Skeletal muscle tissue (tissue), 3 donors: ENCODE measurements at regions not wholly inside any gene's neighbourhood (a gene's known extent, or its start where the extent isn't known, plus 50 kb on each side); places are given as distances from the start of the nearest gene placed in this dataset.

ENCODE experiments used
- H3K27ac ChIP-seq: one replicate; pipeline ENCODE4 v1.7.0; 2013; ENCODE audit warnings: mild to moderate bottlenecking, low read depth, low read length, inconsistent platforms
- H3K27me3 ChIP-seq, 3 donors: one replicate each; pipeline ENCODE4 v1.7.0; 2013; ENCODE audit warnings: low read length in 3 of 3; ENCODE audit not compliant: control insufficient read depth in 3 of 3, insufficient read depth in 3 of 3
- H3K36me3 ChIP-seq, 3 donors: one replicate each; pipeline ENCODE4 v1.7.0; 2013; ENCODE audit warnings: low read length in 3 of 3; ENCODE audit not compliant: control insufficient read depth in 3 of 3, insufficient read depth in 3 of 3
- H3K4me1 ChIP-seq, 3 donors: one replicate each; pipeline ENCODE4 v1.7.0; 2013; ENCODE audit warnings: low read length in 3 of 3, mild to moderate bottlenecking in 3 of 3; ENCODE audit not compliant: control insufficient read depth in 3 of 3, insufficient read depth in 3 of 3
- H3K4me3 ChIP-seq, 3 donors: one replicate each; pipeline ENCODE4 v1.7.0; 2013; ENCODE audit warnings: low read length in 3 of 3
- H3K9ac ChIP-seq, 3 donors: one replicate each; pipeline ENCODE4 v1.7.0; 2013; ENCODE audit warnings: low read length in 3 of 3, mild to moderate bottlenecking in 3 of 3, moderate library complexity in 2 of 3, low read depth in 1 of 3
- H3K9me3 ChIP-seq, 3 donors: one replicate each; pipeline ENCODE4 v1.7.0; 2013; ENCODE audit warnings: low read length in 3 of 3; ENCODE audit not compliant: control insufficient read depth in 3 of 3
- donor health status: Osteomylitis.

GRCh38 chr22:48811885-48812284 is 1015.8 kb downstream of the BRD1 start:
- peaks cover 0 to 6% (median 0%) of the 10 kb centered on the region in 3 donors for H3K27me3 ChIP-seq
- H3K4me3 ChIP-seq = no peak overlapping the region
- H3K4me1 ChIP-seq = no peaks in the 10 kb centered on the region
- H3K9ac ChIP-seq = no peak overlapping the region
- H3K36me3 ChIP-seq = no peaks in the 10 kb centered on the region
- no peak overlapping the region for H3K27ac ChIP-seq
- H3K9me3 ChIP-seq = no peaks in the 10 kb centered on the region

GRCh38 chr22:48808038-48808960 is 1019.4 kb downstream of the BRD1 start:
- no peak overlapping the region for H3K27ac ChIP-seq
- H3K36me3 ChIP-seq = no peaks in the 10 kb centered on the region
- H3K4me3 ChIP-seq = no peak overlapping the region
- H3K9ac ChIP-seq = no peak overlapping the region
- no peaks in the 10 kb centered on the region for H3K9me3 ChIP-seq
- peaks cover 0 to 6% (median 5%) of the 10 kb centered on the region in 3 donors for H3K27me3 ChIP-seq
- H3K4me1 ChIP-seq = no peaks in the 10 kb centered on the region

DNA sequence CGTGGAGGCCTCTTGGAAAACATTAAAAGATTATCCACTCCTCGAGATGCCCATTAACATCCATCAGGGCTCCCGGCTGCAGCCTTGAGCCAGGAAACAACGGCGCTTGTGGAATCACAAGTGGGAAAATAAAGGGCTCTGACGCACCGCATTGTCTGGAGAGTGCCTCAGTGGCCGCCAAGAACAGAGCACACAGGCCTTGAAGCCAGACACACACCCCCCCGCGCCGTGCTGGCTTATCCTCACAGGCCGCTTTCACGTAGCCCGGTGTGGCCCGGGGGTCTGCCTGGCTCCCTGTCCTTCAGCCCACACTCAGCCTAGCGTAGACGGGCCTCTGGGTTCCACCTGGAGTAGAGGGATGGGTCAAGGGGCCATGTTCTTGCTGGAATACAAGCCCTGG is 1020.5 kb downstream of the BRD1 start:
- no peaks in the 10 kb centered on the region for H3K36me3 ChIP-seq
- H3K27ac ChIP-seq = no peak overlapping the region
- no peaks in the 10 kb centered on the region for H3K4me1 ChIP-seq
- H3K27me3 ChIP-seq = peaks cover 0 to 6% (median 5%) of the 10 kb centered on the region in 3 donors
- no peak overlapping the region for H3K9ac ChIP-seq
- H3K4me3 ChIP-seq = no peak overlapping the region
- H3K9me3 ChIP-seq = no peaks in the 10 kb centered on the region

GRCh38 chr22:48806227-48806781 is 1021.4 kb downstream of the BRD1 start:
- H3K9ac ChIP-seq = no peak overlapping the region
- H3K27me3 ChIP-seq = peaks cover 0 to 6% (median 5%) of the 10 kb centered on the region in 3 donors
- H3K27ac ChIP-seq = no peak overlapping the region
- no peaks in the 10 kb centered on the region for H3K4me1 ChIP-seq
- H3K9me3 ChIP-seq = no peaks in the 10 kb centered on the region
- H3K36me3 ChIP-seq = no peaks in the 10 kb centered on the region
- H3K4me3 ChIP-seq = no peak overlapping the region

DNA sequence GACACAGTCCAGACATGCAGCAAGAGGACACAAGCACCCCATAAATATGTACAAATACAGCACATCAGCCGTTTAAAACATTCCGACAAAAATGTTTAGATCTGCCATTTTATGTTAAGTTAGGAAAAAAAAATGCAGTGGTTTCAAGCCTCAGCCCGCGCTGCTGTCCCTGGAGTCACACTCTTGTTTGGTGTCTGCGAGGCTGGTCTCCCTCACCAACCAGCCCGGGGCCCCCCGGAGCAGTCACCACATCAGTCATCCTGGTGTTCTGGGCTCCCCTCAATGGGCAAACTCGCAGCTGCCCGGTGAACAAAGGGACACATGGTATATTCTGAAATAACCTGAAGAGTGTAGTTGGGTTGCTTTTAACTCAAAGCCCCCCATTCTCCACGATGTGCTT is 1022.2 kb downstream of the BRD1 start:
- no peak overlapping the region for H3K9ac ChIP-seq
- H3K36me3 ChIP-seq = no peaks in the 10 kb centered on the region
- no peaks in the 10 kb centered on the region for H3K4me1 ChIP-seq
- H3K4me3 ChIP-seq = no peak overlapping the region
- H3K9me3 ChIP-seq = no peaks in the 10 kb centered on the region
- H3K27me3 ChIP-seq = peaks cover 0 to 6% (median 5%) of the 10 kb centered on the region in 3 donors
- H3K27ac ChIP-seq = no peak overlapping the region

- H3K27me3 ChIP-seq = peaks cover 0 to 6% (median 5%) of the 10 kb centered on the region in 3 donors
- no peaks in the 10 kb centered on the region for H3K36me3 ChIP-seq
- no peaks in the 10 kb centered on the region for H3K4me1 ChIP-seq
- H3K4me3 ChIP-seq = no peak overlapping the region
- no peak overlapping the region for H3K27ac ChIP-seq
- H3K9ac ChIP-seq = no peak overlapping the region
- H3K9me3 ChIP-seq = no peaks in the 10 kb centered on the region
Measured at GRCh38 chr22:48804811-48805301, 1022.8 kb downstream of the BRD1 start.

DNA sequence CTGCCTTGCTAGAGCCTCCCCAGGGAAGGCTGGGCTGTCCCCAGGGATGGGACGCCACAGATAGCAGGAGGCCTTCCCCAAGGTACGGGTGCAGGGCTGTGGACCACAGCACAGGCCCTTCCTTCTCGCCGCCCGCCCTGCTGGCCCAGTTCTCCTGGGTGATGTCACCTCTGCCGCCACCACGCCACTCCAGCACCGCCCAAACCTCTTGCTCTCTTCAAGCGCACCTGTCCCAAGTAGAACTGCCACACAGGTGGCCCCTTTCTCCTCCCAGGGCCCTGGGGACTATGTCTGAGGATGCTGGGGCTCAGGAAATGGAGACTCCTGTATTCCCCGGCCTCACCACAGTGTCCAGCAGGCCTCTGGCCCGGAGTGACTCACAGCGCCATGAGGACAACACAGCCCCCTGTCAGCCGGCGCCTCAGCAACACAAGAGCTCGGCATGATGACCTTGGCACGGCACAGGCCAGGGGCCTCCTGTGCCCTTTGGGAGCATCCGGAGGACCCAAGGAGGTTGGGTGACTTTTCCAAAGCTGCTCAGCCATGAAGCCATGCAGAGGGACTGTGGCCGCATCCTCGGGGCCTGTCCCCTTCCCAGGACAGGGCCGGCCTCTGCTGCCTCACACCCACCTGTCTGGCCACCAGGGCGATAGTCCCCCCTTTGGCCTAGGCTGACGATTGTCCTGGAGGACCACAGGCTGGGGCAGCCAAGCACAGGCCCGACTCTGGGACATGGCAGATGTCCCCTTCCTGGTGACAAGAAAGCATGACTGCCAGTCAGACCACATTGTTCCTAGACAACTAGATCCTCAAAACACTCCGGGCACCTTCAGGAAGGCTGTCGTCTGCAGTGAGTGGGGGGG is 1023.5 kb downstream of the BRD1 start:
- Histone ChIP-seq H3K9ac (no peak overlapping the region), H3K27ac (no peak overlapping the region), H3K4me3 (no peak overlapping the region), H3K4me1 (no peaks in the 10 kb centered on the region), H3K36me3 (no peaks in the 10 kb centered on the region), H3K9me3 (no peaks in the 10 kb centered on the region), H3K27me3 (peaks cover 0 to 6% (median 5%) of the 10 kb centered on the region in 3 donors)

- Histone ChIP-seq H3K4me1 (no peaks in the 10 kb centered on the region), H3K4me3 (no peak overlapping the region), H3K9ac (no peak overlapping the region), H3K36me3 (no peaks in the 10 kb centered on the region), H3K27me3 (peaks cover 0 to 8% (median 5%) of the 10 kb centered on the region in 3 donors), H3K9me3 (no peaks in the 10 kb centered on the region), H3K27ac (no peak overlapping the region)
Measured at GRCh38 chr22:48803171-48803947, 1024.3 kb downstream of the BRD1 start.

DNA sequence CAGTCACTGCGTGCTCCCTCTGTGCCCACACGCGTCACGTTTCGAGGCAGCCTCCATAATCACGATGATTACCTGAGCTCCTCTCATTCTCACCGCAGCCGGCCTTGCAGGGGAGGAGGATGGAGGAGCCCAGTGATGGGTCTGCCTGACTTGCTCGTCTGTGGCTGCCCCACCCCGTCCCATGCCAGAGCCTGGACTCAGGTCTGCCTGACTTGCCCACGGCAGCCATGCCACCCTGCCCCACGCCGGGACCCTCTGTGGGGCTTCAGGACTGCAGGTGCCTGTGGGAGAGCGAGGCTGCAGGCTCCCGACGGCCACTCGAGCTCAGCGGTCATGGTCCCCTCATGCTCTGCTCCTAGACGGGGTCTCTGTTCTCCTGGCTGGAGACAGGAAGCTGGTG is 1025.1 kb downstream of the BRD1 start:
- Histone ChIP-seq H3K4me1 (no peaks in the 10 kb centered on the region), H3K27ac (no peak overlapping the region), H3K9me3 (no peaks in the 10 kb centered on the region), H3K9ac (no peak overlapping the region), H3K4me3 (no peak overlapping the region), H3K36me3 (no peaks in the 10 kb centered on the region), H3K27me3 (peaks cover 0 to 6% (median 5%) of the 10 kb centered on the region in 3 donors)
